NAMALWA (cell line): ENCODE measurements at regions not wholly inside any gene's neighbourhood (a gene's known extent, or its start where the extent isn't known, plus 50 kb on each side); places are given as distances from the start of the nearest gene placed in this dataset.
A peak's percentile ranks its signal among the peaks of the same experiment; 100 is the strongest.
"Not testable (repeated sequence)": the region's sequence is repeated elsewhere in the genome, so short reads cannot be mapped to it uniquely, and the experiment has no call there.

Source experiments
- DNase-seq: peaks from one replicate; pipeline ENCODE4 v3.0.0-alpha.2; 2015; ENCODE audit warnings: low spot score

- DNase-seq = no peak
These were observed 716.1 kb upstream of the ANO3 start for GRCh38 chr11:25615841-25616240.

- no peak for DNase-seq
These were observed 706.8 kb upstream of the ANO3 start for GRCh38 chr11:25625094-25625493.

- DNase-seq = no peak
These were observed 703.9 kb upstream of the ANO3 start for GRCh38 chr11:25628030-25628429.

- no peak for DNase-seq
These were observed 698.7 kb upstream of the ANO3 start for GRCh38 chr11:25633230-25633629.

GRCh38 chr11:25649220-25649619 lies 682.7 kb upstream of the ANO3 start:
- DNase-seq = not testable (repeated sequence)

- no peak for DNase-seq
These were observed 681.6 kb upstream of the ANO3 start for GRCh38 chr11:25650319-25650718.

- no peak for DNase-seq
These were observed 676.3 kb upstream of the ANO3 start for GRCh38 chr11:25655636-25656035.

GRCh38 chr11:25658916-25659315 lies 673.0 kb upstream of the ANO3 start:
- DNase-seq = no peak

- no peak for DNase-seq
These were observed 672.2 kb upstream of the ANO3 start for GRCh38 chr11:25659706-25660105.

GRCh38 chr11:25667871-25668270 lies 664.1 kb upstream of the ANO3 start:
- no peak for DNase-seq

GRCh38 chr11:25691959-25692358 lies 640.0 kb upstream of the ANO3 start:
- DNase-seq = no peak

- no peak for DNase-seq
These were observed 629.5 kb upstream of the ANO3 start for GRCh38 chr11:25702417-25702816.

- DNase-seq = no peak
These were observed 621.0 kb upstream of the ANO3 start for GRCh38 chr11:25710975-25711374.

- no peak for DNase-seq
These were observed 604.0 kb upstream of the ANO3 start for GRCh38 chr11:25727944-25728343.

GRCh38 chr11:25730230-25730629 lies 601.7 kb upstream of the ANO3 start:
- DNase-seq = no peak

- peak; percentile 6 for DNase-seq
These were observed 598.2 kb upstream of the ANO3 start for GRCh38 chr11:25733777-25734176.

GRCh38 chr11:25734591-25735211 lies 597.2 kb upstream of the ANO3 start:
- DNase-seq = peak; percentile 43

- DNase-seq = no peak
These were observed 594.8 kb upstream of the ANO3 start for GRCh38 chr11:25737071-25737675.

- DNase-seq = no peak
These were observed 590.0 kb upstream of the ANO3 start for GRCh38 chr11:25741886-25742285.

- DNase-seq = no peak
These were observed 589.1 kb upstream of the ANO3 start for GRCh38 chr11:25742800-25743199.

GRCh38 chr11:25755381-25755780 lies 576.5 kb upstream of the ANO3 start:
- DNase-seq = no peak

GRCh38 chr11:25755918-25756584 lies 575.9 kb upstream of the ANO3 start:
- no peak for DNase-seq

GRCh38 chr11:25758145-25758661 lies 573.7 kb upstream of the ANO3 start:
- DNase-seq = no peak
